ENCODE measurements at regions not wholly inside any gene's neighbourhood (a gene's known extent, or its start where the extent isn't known, plus 50 kb on each side); places are given as distances from the start of the nearest gene placed in this dataset.
"Not testable (repeated sequence)": the region's sequence is repeated elsewhere in the genome, so short reads cannot be mapped to it uniquely, and the experiment has no call there.

GRCh38 chr5:27797220-27797619 lies 758.8 kb upstream of the CDH9 start:
- no peak for DNase-seq (ENCODE audit: low spot score)

GRCh38 chr5:27788184-27788583 lies 749.8 kb upstream of the CDH9 start:
- no peak for DNase-seq (ENCODE audit: low spot score)

- no peak for DNase-seq (ENCODE audit: low spot score)
These were observed 745.9 kb upstream of the CDH9 start for GRCh38 chr5:27784317-27784716.

GRCh38 chr5:27778121-27778520 lies 739.7 kb upstream of the CDH9 start:
- DNase-seq (ENCODE audit: low spot score), result no peak

GRCh38 chr5:27773636-27774035 lies 735.2 kb upstream of the CDH9 start:
- no peak for DNase-seq (ENCODE audit: low spot score)

GRCh38 chr5:27773166-27773565 lies 734.8 kb upstream of the CDH9 start:
- DNase-seq (ENCODE audit: low spot score), result no peak

GRCh38 chr5:27769748-27770402 lies 731.5 kb upstream of the CDH9 start:
- DNase-seq (ENCODE audit: low spot score), result no peak

- DNase-seq (ENCODE audit: low spot score), result no peak
These were observed 710.5 kb upstream of the CDH9 start for GRCh38 chr5:27748847-27749246.

GRCh38 chr5:27743383-27743979 lies 705.1 kb upstream of the CDH9 start:
- not testable (repeated sequence) for DNase-seq (ENCODE audit: low spot score)

- DNase-seq (ENCODE audit: low spot score), result no peak
These were observed 704.4 kb upstream of the CDH9 start for GRCh38 chr5:27742805-27743204.

GRCh38 chr5:27734838-27735237 lies 696.5 kb upstream of the CDH9 start:
- no peak for DNase-seq (ENCODE audit: low spot score)

GRCh38 chr5:27733237-27733636 lies 694.9 kb upstream of the CDH9 start:
- no peak for DNase-seq (ENCODE audit: low spot score)

- no peak for DNase-seq (ENCODE audit: low spot score)
These were observed 688.9 kb upstream of the CDH9 start for GRCh38 chr5:27727254-27727653.

- no peak for DNase-seq (ENCODE audit: low spot score)
These were observed 684.0 kb upstream of the CDH9 start for GRCh38 chr5:27722337-27722736.

- DNase-seq (ENCODE audit: low spot score), result no peak
These were observed 670.1 kb upstream of the CDH9 start for GRCh38 chr5:27708534-27708933.

- no peak for DNase-seq (ENCODE audit: low spot score)
These were observed 668.4 kb upstream of the CDH9 start for GRCh38 chr5:27706832-27707231.

GRCh38 chr5:27705661-27706060 lies 667.3 kb upstream of the CDH9 start:
- no peak for DNase-seq (ENCODE audit: low spot score)

GRCh38 chr5:27701931-27702903 lies 663.8 kb upstream of the CDH9 start:
- DNase-seq (ENCODE audit: low spot score), result no peak

- no peak for DNase-seq (ENCODE audit: low spot score)
These were observed 662.1 kb upstream of the CDH9 start for GRCh38 chr5:27700526-27700925.

- no peak for DNase-seq (ENCODE audit: low spot score)
These were observed 644.2 kb upstream of the CDH9 start for GRCh38 chr5:27682600-27682999.

- DNase-seq (ENCODE audit: low spot score), result no peak
These were observed 614.1 kb upstream of the CDH9 start for GRCh38 chr5:27652505-27652904.

- no peak for DNase-seq (ENCODE audit: low spot score)
These were observed 600.7 kb upstream of the CDH9 start for GRCh38 chr5:27639005-27639612.

GRCh38 chr5:27619982-27620381 lies 581.6 kb upstream of the CDH9 start:
- DNase-seq (ENCODE audit: low spot score), result no peak
